VCaP (cell line): ENCODE measurements at regions not wholly inside any gene's neighbourhood (a gene's known extent, or its start where the extent isn't known, plus 50 kb on each side); places are given as distances from the start of the nearest gene placed in this dataset.

Experiments
- H3K27ac ChIP-seq: fragments of 450-650 bp; 2 replicates; pipeline ENCODE4 v1.5.1; 2017
- TF ChIP-seq, protein P1 (sequence below): fragments of 450-650 bp; conservative IDR thresholded peaks from 2 replicates; pipeline ENCODE4 v1.5.1; 2017; ENCODE audit warnings: mild to moderate bottlenecking, moderate library complexity

DNA sequence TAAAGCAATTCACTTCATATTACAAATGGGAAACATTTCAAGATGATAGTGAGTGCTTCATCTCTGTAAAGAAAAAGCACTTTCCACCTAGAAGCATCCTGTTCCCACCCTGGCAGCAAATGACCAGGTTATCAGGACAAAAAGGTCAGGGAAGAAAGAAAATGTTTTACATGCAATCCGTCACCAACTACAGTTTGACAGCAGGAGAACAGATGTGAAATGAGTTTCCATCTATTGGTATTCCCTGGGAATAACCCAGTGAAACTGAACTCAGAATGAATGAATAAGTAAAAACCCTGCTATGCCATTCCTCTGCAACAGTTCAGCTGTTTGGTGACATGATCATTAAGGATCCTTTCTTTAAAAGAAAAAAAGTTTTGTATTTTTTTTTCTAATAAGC, 67.6 kb downstream of the HTR1A start:
- H3K27ac ChIP-seq, result no peak overlapping the region
- TF ChIP-seq, protein P1, sequence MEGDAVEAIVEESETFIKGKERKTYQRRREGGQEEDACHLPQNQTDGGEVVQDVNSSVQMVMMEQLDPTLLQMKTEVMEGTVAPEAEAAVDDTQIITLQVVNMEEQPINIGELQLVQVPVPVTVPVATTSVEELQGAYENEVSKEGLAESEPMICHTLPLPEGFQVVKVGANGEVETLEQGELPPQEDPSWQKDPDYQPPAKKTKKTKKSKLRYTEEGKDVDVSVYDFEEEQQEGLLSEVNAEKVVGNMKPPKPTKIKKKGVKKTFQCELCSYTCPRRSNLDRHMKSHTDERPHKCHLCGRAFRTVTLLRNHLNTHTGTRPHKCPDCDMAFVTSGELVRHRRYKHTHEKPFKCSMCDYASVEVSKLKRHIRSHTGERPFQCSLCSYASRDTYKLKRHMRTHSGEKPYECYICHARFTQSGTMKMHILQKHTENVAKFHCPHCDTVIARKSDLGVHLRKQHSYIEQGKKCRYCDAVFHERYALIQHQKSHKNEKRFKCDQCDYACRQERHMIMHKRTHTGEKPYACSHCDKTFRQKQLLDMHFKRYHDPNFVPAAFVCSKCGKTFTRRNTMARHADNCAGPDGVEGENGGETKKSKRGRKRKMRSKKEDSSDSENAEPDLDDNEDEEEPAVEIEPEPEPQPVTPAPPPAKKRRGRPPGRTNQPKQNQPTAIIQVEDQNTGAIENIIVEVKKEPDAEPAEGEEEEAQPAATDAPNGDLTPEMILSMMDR, result no peak

DNA sequence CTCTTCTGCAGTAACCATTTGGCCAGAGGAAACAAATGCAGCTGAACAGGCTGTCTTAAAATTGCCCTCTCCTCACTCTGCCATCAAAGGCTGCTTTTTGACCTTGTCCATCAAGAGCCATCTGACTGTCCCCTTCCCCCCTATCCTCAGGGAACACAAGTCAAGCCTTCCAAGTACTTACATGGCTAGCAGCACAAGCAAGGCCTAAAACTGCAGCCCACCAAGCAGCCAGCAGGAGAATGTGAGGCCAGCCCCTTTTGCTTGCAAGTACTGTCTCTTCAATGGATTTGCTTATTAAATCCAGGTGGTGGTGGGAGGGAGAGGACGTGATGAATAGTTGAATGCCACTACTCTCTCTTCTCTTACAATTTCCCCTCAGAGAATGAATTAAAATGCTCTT, 83.5 kb downstream of the HTR1A start:
- no peak overlapping the region for H3K27ac ChIP-seq
- TF ChIP-seq, protein P1, result no peak

DNA sequence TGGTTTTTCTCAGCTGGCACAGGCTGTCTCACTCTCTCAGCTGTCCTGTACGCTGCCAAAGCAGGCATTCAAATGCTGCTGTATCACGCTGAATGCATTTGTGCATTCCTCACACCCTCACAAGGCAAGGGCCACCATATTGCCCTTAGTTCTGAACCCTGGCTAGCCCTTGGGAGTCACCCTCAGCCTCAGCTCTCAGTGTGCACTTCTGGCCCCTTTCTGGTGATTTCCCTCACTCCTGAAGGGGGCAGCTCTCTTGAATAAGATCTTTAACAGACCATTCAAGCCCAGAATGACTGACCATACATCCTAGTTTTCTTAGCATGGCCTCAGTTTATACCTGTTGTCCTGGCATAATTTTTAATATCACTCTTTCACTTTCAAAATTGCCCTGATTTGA, 84.3 kb downstream of the HTR1A start:
- TF ChIP-seq, protein P1, result no peak
- H3K27ac ChIP-seq, result no peak overlapping the region

DNA sequence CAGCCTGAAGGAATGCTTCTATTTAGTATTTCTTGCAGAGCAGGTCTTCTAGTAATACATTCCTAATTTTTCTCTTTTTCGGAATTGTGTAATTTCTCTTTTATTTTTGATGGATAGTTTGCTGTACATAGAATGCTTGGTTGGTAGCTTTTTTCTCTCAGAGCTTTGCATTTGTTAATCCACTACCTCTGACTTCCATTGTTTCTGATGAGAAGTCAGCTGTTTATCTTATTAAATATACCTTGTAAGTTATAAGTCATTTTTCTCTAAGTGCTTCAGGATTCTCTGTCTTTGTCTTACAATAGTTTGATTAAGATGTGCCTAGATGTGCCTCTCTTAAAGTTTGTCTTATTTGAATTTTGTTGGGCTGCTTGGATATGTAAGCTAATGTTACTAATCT, 101.9 kb downstream of the HTR1A start:
- TF ChIP-seq, protein P1, result no peak
- no peak overlapping the region for H3K27ac ChIP-seq

DNA sequence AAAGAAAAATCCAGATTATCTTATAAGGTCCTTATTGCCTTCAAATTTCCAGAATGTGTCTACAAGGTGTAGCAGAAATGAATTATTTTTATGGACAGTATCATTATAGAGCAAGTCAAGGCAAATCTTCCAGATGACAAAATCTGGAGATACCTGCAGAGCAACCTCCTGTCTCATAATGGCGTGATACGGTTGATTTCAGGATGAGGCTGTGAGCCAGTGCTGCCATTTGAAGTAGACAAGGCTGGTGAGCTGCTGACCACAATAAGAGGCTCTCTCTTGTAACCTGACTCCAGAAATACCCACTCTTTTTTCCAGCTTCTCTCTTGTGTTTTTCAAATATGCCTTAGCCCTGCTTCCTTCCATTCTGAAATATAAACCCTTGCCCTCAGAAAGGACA, 108.2 kb downstream of the HTR1A start:
- H3K27ac ChIP-seq, result no peak overlapping the region
- TF ChIP-seq, protein P1, result no peak

DNA sequence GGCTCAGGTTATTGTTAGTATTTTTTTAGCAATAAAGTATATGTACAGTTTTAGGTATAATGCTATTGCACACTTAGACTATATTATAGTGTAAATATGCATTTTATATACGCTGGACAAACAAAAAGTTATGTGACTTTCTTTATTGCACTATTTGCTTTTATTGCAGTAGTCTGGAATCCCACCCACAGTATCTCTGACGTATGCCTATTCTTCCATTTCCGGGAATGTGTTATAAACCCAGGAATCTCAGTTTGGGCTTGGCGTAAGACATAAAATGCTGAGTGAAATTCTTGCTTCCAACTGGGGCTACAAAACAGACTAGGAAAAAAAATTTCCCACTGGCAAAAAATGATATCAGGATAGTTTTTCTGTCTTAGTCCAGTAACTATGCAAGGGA, 119.1 kb downstream of the HTR1A start:
- TF ChIP-seq, protein P1, result no peak
- no peak overlapping the region for H3K27ac ChIP-seq

DNA sequence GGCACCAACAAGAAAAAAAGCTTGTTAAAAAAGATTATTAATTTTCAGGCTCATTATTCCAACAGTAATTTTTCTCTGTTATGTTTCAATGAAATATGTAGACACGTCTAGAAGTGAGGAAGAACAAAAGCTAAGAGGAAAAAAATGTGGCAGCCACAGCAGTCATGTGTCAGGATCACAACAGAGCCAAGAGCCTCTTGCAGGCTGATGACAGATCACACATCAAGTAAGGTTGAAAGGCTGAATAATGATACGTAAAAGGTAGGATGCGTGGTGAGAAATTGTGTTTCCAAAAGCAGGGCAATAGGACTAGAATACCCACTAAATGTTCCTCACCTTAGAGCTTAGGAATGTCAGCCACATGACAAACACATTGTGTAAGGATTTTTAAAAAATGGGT, 124.8 kb downstream of the HTR1A start:
- TF ChIP-seq, protein P1, result no peak
- H3K27ac ChIP-seq, result no peak overlapping the region

DNA sequence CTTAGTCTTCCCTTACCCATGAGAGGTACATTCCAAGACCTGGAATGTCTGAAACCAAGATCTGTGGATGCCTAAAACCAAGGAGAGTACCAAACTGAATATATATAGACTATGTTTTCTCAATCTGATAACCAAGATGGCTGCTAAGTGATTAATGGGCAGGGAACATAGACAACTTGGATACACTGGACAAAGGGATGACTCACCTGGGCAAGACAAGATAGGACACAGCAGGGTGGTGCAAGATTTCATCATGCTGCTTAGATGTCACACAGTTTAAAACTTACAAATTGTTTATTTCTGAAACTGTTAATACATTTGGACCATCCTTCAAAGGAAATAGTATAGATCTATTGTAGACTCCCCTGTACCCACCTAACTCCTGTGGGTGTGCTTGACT, 130.9 kb downstream of the HTR1A start:
- H3K27ac ChIP-seq, result no peak overlapping the region
- TF ChIP-seq, protein P1, result no peak
